Head of caudate nucleus (tissue), 42 donors: ENCODE measurements at regions not wholly inside any gene's neighbourhood (a gene's known extent, or its start where the extent isn't known, plus 50 kb on each side); places are given as distances from the start of the nearest gene placed in this dataset.

Source experiments
- DNase-seq, 42 donors: peaks; one replicate each; pipeline versions ENCODE4 v3.0.0 to v3.0.0-alpha.2; 2020 to 2021; ENCODE audit warnings: mixed read lengths in 7 of 42
- intact Hi-C: fragments of 100-400 bp; cut with DNase I; formaldehyde crosslinking; loops from one replicate; pipeline ENCODE4 v1.15.0; 2022

DNA sequence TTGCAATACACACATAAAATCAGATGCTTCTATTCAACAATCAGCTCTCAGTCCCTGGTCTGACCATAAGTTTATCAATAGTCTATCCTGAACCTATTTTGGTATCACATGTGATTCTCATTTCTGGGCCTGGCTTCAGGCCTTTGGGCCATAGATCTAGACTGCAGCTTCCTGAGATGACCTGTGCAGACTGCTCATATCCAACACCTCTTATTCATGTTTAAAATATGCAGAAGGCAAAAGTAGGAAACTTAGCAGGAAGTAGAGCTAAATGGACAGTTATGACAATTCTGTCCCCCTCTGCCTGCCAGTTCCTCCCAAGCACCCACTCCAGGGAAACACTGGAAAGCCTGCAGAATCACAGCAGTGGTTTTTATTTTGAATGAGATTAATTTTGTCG, 53.3 kb downstream of the C7orf25 start:
- intact Hi-C loops = no loop called here
- no peak for DNase-seq

DNA sequence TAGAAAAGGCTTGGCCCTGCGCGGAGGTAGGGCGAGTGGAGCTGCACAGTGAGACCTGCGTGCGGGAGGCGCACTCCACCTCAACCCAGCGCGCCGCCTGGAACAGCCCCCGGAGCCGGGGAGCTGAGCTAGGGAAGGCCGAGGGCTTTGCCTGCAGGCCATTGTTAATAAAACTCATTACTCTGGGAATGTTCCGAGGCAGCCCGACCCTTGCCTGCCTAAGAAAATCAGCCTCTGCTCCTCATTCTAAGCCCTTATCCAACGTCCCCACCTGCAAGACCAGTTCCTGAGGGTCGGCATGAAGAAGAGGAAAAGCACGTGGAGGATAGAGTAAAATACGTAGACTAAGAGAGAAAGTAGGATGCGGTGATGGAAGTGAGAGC, 55.3 kb downstream of the C7orf25 start:
- intact Hi-C loops = no loop called here
- peak in 36 of 42 donors; percentile 14 to 68 (median 38) for DNase-seq

DNA sequence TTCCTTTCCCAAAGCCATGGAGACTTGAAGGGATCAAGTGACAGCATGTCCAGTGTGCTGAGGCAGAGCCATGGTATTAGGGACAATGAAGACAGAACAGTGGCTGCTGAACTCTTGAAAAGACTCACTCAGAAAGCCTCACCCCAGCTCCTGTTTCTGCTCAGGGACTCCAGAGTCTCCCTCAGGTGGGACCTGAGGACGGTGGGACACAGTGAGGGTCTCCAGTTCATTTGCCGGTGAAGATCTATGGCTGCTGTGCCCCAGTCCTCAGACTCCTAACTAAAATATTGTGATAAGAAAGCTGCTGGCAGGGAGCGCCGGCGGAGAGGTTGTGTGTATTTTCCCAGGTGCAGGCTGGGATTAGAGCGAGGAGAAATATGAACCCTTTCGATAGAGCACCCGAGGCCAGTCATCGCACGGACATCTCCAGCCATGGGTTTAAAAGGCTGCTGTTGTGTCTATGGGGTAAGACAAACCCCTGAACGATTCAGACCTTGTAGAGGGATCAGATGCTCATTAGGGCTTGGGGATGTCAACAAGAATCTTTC, 57.2 kb downstream of the C7orf25 start:
- intact Hi-C loops = no loop called here
- no peak for DNase-seq

DNA sequence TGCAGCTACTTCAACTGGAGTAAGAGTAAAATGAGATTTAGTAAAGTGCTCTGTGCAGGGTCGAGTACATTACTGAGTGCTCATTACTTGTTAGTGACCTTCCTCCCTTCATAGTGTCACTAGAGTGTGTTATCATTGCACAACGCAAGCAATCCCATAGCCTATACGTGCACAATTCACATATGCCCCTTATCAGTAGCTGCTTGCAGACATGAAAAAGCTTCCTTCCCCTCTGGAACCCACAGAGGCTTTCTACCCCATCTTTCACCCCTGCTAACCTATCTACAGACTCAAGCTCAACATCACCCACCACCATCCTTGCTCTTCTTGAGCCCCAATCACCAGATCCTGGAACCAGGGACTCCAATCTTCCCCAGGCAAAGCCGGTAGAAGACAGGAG, 59.3 kb downstream of the C7orf25 start:
- intact Hi-C loops = no loop called here
- no peak for DNase-seq

DNA sequence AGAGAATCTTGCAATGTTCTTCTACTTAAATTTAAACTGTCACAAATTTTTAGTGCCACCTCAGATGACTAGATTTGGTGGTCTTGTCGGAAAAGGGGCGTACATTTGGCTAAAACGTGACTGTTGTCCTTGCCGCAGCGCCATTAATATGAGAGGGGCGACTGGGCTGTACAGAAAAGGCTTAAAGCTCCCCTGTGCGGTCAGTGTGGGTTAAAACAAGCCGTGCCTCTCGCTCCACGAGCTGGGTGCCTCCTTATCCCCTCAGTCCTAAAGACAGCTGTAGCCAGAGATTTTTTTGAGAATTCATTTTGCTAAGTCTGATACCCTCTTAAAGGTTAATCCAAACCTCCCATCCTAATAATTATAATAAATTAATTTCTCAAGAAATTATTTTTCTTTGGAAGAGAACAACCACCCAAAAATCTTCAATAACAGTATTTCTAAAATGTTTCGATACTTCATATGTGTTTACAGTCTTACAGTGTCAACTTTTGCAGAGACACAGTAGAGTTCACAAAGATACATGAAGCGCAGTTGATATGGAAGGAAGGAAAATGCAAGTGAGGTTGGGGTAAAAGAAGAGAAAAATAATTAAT, 68.6 kb downstream of the C7orf25 start:
- intact Hi-C loops = loop anchor here (10.0 kb wide), 1 partner anchor 899 kb away; no protein-coding TSS in a partner anchor
- DNase-seq = peak in 38 of 42 donors; percentile 8 to 79 (median 52)

DNA sequence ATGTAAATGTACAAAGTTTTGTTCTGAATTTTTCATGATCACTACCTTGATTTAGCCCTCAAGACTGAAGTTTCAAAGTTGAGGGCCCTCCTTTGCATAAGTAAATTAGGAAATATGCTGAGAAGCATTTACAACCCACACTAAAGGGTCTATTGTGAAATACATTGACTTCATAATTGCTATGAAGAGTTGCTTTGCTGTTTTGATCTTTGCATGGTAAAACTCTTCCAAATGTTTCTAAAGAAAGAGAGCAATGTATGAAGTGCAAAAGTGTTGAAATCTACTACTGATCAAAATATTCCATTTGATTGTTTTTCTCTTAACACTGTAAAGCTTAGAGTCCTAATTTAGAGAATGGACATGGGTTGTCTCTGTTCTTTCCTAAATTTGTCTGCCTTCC, 77.2 kb downstream of the C7orf25 start:
- intact Hi-C loops = loop anchor here (10.0 kb wide), 1 partner anchor 860 kb away; no protein-coding TSS in a partner anchor
- DNase-seq = no peak

DNA sequence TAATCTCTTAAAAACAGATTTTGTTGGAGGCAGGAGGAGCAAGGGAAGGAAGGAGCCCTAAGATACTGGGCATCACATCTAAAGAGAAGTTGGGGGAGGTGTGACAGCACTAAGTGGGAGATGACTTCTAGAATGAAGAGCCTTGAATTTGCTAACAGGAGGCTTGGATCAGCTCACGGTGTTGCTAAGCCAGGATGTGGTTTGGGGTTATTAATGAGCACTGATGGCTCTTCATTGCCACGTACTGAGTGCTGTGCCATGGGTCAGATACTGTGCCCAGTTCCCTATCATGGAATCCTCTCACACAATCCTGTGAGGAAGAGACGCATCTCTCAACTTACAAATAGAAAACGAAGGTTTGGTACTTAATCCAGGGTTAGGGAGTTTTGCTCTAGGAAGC, 78.5 kb downstream of the C7orf25 start:
- no peak for DNase-seq
- intact Hi-C loops = loop anchor here (10.0 kb wide), 1 partner anchor 859 kb away; no protein-coding TSS in a partner anchor

DNA sequence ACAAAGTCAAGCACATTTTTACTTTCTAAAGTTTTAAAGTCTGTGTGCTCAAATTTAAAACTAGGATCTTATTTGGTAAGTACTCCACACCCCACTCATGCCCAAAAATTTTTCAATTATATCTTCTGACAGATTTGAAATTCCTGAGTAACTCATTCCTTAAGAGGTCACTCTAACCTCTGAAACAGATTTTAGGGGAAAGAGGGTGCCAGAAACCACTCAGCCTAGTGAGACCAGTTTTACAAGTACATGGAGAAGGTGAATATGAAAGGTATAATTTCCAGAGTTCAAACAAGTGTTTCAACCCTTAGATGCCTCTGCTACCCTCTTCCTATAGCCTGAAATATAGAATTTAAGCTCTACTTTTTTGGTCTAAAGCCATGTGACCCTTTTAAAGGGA, 79.2 kb downstream of the C7orf25 start:
- no peak for DNase-seq
- intact Hi-C loops = loop anchor here (10.0 kb wide), 1 partner anchor 858 kb away; no protein-coding TSS in a partner anchor

DNA sequence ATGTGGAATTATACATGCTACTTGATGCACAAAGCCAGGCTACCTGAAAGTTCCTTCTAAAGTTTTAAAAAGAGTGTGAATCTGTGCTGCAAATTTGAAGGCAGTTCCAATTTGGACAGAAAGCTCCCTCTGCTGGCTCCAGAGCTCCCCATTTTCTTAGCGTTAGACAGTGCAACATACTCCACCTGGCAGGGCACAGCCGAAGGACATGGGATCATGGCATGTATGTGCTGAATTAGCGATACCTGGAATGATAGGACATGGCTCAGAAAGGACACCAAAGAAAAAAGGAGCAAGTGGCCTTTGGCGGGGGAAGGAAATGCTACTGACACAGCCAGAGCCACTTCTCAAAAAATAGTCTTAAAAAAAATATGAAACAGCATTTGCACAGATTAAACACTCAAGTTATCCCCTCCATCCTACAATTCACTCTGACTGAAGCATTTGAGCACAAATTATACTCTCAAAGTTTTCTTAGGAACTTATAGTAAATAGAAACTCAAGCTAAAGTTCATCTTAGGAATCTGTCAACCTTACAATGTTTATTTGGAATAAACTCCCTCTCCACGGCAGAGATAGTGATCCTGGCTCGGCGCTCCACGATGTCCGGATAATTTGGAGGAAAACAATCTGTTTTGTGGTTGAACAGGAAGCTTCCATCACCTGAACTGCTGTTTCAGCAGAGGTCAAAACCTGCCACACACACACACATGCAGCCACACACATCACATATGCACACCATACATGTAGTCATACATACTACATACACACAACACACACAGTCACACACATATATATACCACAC, 80.0 kb downstream of the C7orf25 start:
- intact Hi-C loops = loop anchor here (10.0 kb wide), 1 partner anchor 857 kb away; no protein-coding TSS in a partner anchor
- peak; percentile 46 to 84 (median 70) for DNase-seq

DNA sequence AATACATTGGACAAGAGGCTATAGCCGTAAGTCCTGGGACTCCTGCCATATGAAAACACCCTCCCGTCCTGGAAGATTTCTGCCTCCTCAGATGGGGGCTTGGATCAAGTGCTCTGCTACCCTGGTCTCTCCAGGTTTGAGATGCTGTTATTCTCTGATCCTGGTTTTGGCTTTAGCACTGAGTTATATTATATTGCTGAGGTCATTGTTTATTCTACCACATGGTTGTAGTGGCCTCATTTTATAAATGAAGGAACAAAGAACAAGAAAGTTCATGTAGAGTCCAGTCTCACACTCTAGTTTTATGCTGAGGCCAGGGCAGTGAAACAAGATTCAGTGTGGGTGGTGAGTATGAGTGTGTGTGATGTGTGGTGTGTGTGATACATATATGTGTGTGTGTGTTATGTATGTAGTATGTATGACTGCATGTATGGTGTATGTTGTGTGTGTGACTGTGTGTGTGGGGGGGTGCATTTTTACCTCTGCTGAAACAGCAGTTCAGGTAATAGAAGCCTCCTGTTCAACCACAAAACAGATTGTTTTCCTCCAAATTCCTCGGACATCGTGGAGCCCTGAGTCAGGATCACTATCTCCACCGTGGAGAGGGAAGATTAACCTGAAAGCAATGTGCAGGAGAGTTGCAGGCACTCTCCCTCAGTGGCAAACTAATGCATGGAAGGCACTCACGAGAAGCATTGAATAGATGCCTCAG, 80.7 kb downstream of the C7orf25 start:
- no peak for DNase-seq
- intact Hi-C loops = loop anchor here (10.0 kb wide), 1 partner anchor 856 kb away; no protein-coding TSS in a partner anchor

DNA sequence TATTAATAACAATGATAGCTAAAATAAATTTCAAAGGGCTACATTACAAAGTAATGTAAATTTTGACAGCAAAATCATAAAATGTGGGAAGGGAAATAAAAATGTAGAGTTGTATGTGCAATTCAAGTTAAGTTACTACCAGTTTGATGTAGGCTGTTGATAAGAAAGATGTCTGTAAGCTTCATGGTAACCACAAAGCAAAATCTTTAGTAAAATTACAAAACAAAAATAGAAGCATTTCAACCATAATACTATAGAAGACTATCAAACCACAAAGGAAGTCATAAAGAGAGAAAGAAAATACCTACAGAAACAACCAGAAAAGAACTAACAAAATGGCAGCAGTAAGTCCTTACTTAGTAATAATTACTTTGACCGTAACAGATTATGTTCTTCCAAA, 99.1 kb downstream of the C7orf25 start:
- no peak for DNase-seq
- intact Hi-C loops = no loop called here

DNA sequence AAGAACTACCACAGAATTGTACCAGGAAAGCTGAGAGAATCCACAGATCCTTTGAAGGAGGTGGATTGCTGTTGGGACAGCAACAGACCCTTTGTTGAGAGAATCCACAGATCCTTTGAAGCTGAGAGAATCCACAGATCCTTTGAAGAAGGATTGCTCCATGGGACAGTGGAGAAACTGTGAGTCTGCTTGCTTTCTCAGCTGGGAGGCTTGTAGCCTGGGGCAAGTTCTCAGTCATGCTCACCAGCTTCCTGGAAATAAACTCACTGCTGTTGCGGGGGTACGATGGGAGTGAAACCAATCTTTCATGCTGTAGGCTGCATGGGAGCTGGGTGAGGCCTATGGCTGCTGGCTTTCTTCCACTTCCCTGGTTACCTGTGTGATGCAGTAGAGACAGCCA, 106.3 kb downstream of the C7orf25 start:
- intact Hi-C loops = no loop called here
- DNase-seq = no peak

DNA sequence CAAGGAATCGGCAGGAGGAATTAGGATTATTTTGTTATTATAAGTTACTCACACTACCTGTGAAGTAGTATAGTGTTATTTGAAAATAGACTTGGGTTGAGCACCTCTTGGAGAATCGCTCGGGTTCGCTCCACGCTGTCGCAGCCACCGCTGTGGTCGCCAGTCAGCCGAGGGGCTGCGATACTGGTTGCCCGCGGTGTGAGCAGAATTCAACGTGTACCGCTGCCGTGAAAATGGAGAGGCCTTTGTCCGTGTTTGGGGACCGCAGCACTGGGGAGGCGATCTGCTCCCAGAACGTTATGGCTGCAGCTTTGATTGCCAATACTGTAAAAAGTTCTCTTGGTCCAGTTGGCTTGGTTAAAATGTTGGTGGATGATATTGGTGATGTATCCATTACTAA, 117.2 kb downstream of the C7orf25 start:
- no peak for DNase-seq

DNA sequence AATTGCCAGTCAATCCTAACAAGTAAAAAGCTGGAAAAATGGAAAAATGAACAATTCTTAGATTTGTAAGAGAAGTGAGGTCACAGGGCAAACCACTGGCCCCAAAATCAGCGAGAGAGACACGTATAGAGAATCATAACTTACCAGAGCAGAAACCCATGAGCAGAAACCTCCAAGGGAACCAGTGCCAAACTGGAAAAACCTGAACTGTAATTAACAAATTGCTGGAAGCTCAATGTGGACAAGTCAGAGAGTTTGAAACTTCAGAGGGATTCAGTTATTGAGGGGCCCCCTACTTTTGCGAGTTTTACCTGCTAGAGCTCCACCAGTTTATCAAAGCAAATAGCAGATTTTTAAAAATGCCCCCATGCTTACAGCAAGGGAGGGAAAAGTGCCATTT, 119.0 kb downstream of the C7orf25 start:
- intact Hi-C loops = no loop called here
- no peak for DNase-seq

More for the DNA sequence above, 117.2 kb downstream of the C7orf25 start:
- intact Hi-C loops = no loop called here

DNA sequence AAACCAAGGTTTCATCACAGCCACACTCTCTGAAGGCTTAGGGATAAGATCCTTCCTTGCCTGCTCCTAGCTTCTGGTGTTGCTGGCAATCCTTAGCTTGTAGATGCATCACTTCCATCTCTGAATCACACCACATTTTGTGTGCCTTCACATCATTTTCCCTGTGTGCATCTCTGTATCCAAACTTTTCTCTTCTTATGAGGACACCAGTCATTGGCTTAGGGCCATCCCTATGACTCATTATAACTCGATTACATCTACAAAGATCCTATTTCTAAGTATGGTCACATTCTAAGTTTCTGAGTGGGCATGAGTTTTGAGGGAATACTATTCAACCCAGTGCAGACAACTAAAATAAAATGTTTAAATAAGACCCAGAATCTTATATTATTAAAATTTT, 121.7 kb downstream of the C7orf25 start:
- DNase-seq = no peak
- intact Hi-C loops = no loop called here

DNA sequence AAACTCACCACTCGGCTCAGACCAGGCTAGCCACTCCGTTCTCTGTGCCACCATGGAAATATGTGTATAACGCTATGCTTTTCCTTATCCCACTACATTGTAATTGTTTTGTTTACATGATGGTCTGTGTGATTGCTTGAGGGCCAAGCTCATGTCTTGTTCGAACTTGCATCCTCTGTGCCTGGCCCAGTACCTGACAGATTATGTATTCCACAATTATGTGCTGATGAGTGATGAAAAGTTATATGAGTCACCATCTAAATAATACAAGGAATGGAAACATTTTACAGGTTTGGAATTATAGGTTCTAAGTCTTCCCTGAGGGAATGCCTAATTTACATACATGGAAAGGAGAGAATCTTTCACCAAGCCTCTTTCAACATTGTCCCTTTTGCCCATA, 137.4 kb downstream of the C7orf25 start:
- intact Hi-C loops = no loop called here
- no peak for DNase-seq

DNA sequence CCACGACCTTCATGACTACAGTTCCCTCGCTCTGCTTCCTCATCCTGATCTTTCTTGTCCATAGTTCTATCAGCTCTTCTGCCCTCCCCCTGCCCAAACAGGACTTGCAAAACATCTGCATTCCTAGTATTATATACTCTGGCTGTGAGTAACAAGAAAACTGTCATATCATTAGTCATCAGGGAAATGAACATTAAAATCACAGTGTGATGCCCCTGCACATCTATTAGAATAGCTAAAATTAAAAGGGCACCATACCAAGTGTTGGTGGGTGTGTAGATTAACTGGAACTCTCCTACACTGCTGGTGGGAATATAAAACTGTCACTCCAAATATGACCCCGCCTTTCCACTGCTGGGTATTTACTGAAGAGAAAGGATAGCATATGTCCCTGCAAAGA, 141.8 kb downstream of the C7orf25 start:
- peak in 1 of 42 donors; percentile 6 for DNase-seq
- intact Hi-C loops = no loop called here

DNA sequence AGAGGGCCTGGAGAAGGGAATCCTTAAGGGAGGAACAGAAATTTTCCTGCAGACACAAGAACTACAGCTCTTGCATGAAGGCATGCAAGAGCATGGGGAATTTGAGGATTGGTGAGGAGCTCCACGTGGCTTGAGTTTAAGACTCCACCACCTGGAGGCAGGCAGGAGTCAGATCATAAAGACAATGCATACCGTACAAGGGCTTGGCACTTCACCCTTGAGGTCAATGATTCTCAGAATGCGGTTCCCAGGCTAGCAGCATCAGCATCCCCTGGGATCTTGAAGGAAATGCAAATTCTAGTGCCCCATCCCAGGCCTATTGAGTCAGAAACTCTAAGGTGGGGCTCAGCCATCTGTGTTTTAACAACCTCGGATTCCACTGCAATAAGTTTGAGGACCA, 143.8 kb downstream of the C7orf25 start:
- DNase-seq = no peak
- intact Hi-C loops = no loop called here

DNA sequence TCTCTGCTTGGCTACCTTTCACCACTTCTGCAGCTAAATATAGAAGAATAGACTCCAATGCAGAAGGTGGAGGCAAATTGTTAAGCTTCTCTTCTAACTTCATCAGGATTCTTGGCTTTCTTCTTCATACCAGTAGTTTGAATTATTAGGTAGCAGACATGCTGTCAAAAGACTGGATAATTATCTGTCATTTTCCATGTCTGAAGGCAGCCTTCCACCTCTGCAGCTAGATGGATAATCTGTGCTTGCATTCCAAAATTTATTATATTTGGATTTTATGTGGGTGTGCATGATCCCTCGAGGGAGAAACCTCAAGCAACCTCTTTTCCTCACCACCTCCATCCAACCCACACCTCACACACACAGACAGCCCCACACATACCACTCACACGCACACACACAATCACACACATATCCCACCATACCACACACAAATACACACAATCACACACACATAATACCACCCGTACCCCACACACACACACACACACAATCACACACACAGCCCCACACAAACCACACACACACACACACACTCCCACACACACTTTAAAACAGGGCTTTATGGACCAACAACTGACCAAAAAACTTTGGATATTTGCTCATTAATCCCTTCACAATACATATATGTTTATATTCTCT, 145.0 kb downstream of the C7orf25 start:
- DNase-seq = peak in 22 of 42 donors; percentile 15 to 75 (median 34)
- intact Hi-C loops = no loop called here
